ENCODE measurements at regions not wholly inside any gene's neighbourhood (a gene's known extent, or its start where the extent isn't known, plus 50 kb on each side); places are given as distances from the start of the nearest gene placed in this dataset.

- TF ChIP-seq, protein P1, sequence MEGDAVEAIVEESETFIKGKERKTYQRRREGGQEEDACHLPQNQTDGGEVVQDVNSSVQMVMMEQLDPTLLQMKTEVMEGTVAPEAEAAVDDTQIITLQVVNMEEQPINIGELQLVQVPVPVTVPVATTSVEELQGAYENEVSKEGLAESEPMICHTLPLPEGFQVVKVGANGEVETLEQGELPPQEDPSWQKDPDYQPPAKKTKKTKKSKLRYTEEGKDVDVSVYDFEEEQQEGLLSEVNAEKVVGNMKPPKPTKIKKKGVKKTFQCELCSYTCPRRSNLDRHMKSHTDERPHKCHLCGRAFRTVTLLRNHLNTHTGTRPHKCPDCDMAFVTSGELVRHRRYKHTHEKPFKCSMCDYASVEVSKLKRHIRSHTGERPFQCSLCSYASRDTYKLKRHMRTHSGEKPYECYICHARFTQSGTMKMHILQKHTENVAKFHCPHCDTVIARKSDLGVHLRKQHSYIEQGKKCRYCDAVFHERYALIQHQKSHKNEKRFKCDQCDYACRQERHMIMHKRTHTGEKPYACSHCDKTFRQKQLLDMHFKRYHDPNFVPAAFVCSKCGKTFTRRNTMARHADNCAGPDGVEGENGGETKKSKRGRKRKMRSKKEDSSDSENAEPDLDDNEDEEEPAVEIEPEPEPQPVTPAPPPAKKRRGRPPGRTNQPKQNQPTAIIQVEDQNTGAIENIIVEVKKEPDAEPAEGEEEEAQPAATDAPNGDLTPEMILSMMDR (IDR thresholded peaks at IDR 0.05; ENCODE audit: borderline replicate concordance, extremely low read depth, low read length, poor library complexity, severe bottlenecking): no peak
- TF ChIP-seq EZH2 (IDR thresholded peaks at IDR 0.05; ENCODE audit: borderline replicate concordance, low read depth, low read length, severe bottlenecking): no peak
- no peak overlapping the region for H3K4me3 ChIP-seq (ENCODE audit: low read depth in 1 of 2, low read length in 2 of 2)
- H3K27ac ChIP-seq (ENCODE audit: low read length): no peak overlapping the region
- H3K36me3 ChIP-seq (ENCODE audit: insufficient read depth, low read length): no peaks in the 10 kb centered on the region
- H3K79me2 ChIP-seq (ENCODE audit: insufficient read depth, low read length): no peaks in the 10 kb centered on the region
- no peaks in the 10 kb centered on the region for H3K27me3 ChIP-seq (ENCODE audit: insufficient read depth, low read length, poor library complexity)
- H3K4me1 ChIP-seq (ENCODE audit: insufficient read depth, low read length): no peaks in the 10 kb centered on the region
- H3K9ac ChIP-seq (ENCODE audit: low read depth, low read length): no peak overlapping the region
- no peak overlapping the region for H3K4me2 ChIP-seq (ENCODE audit: insufficient read depth, low read length)
- no peak for DNase-seq
- ATAC-seq (ENCODE audit: insufficient read depth, low read depth): no peak
- H4K20me1 ChIP-seq (ENCODE audit: insufficient read depth, low read length): no peaks in the 10 kb centered on the region
- no peaks in the 10 kb centered on the region for H3K9me3 ChIP-seq (ENCODE audit: insufficient read depth, low read length, severe bottlenecking)
- no peak overlapping the region for H2AFZ ChIP-seq (ENCODE audit: low read depth, low read length)
Measured at GRCh38 chr21:27122686-27123085, 155.8 kb upstream of the ADAMTS5 start.

GRCh38 chr21:27114111-27114510, 147.2 kb upstream of the ADAMTS5 start:
- Histone ChIP-seq H3K9me3 (ENCODE audit: insufficient read depth, low read length, severe bottlenecking) (no peaks in the 10 kb centered on the region), H3K9ac (ENCODE audit: low read depth, low read length) (no peak overlapping the region), H3K36me3 (ENCODE audit: insufficient read depth, low read length) (no peaks in the 10 kb centered on the region), H3K4me2 (ENCODE audit: insufficient read depth, low read length) (no peak overlapping the region), H3K27ac (ENCODE audit: low read length) (no peak overlapping the region), H3K4me1 (ENCODE audit: insufficient read depth, low read length) (no peaks in the 10 kb centered on the region), H3K79me2 (ENCODE audit: insufficient read depth, low read length) (no peaks in the 10 kb centered on the region), H3K27me3 (ENCODE audit: insufficient read depth, low read length, poor library complexity) (no peaks in the 10 kb centered on the region), H4K20me1 (ENCODE audit: insufficient read depth, low read length) (no peaks in the 10 kb centered on the region), H2AFZ (ENCODE audit: low read depth, low read length) (no peak overlapping the region), H3K4me3 (ENCODE audit: low read depth in 1 of 2, low read length in 2 of 2) (no peak overlapping the region)
- DNase-seq: no peak
- TF ChIP-seq, protein P1 (IDR thresholded peaks at IDR 0.05; ENCODE audit: borderline replicate concordance, extremely low read depth, low read length, poor library complexity, severe bottlenecking): no peak
- TF ChIP-seq EZH2 (IDR thresholded peaks at IDR 0.05; ENCODE audit: borderline replicate concordance, low read depth, low read length, severe bottlenecking): no peak
- no peak for ATAC-seq (ENCODE audit: insufficient read depth, low read depth)

GRCh38 chr21:27112186-27112585, 145.3 kb upstream of the ADAMTS5 start:
- no peak for DNase-seq
- no peak for ATAC-seq (ENCODE audit: insufficient read depth, low read depth)
- Histone ChIP-seq H3K27ac (ENCODE audit: low read length) (no peak overlapping the region), H3K27me3 (ENCODE audit: insufficient read depth, low read length, poor library complexity) (no peaks in the 10 kb centered on the region), H3K4me3 (ENCODE audit: low read depth in 1 of 2, low read length in 2 of 2) (no peak overlapping the region), H3K4me2 (ENCODE audit: insufficient read depth, low read length) (no peak overlapping the region), H3K79me2 (ENCODE audit: insufficient read depth, low read length) (no peaks in the 10 kb centered on the region), H4K20me1 (ENCODE audit: insufficient read depth, low read length) (no peaks in the 10 kb centered on the region), H2AFZ (ENCODE audit: low read depth, low read length) (no peak overlapping the region), H3K36me3 (ENCODE audit: insufficient read depth, low read length) (no peaks in the 10 kb centered on the region), H3K9ac (ENCODE audit: low read depth, low read length) (no peak overlapping the region), H3K4me1 (ENCODE audit: insufficient read depth, low read length) (no peaks in the 10 kb centered on the region), H3K9me3 (ENCODE audit: insufficient read depth, low read length, severe bottlenecking) (no peaks in the 10 kb centered on the region)
- TF ChIP-seq, protein P1 (IDR thresholded peaks at IDR 0.05; ENCODE audit: borderline replicate concordance, extremely low read depth, low read length, poor library complexity, severe bottlenecking): no peak
- no peak for TF ChIP-seq EZH2 (IDR thresholded peaks at IDR 0.05; ENCODE audit: borderline replicate concordance, low read depth, low read length, severe bottlenecking)

DNA sequence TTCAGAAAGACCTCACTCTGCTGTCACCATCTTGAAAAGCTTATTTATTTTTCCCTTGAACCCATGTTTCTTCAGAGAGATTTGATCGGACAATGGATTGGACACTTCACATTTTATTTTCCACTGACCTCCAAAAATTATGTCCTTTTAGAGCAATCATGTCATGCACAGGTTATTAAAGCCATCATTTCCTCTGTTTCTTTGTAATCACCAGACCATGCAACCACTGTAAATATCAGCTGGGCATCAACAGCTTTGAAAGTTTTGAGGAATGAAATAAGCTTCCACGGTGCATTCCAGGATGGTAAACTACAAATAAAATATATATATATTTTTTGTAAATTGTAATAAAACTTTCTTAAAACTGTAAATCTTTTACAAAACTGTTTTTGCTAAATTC, 144.1 kb upstream of the ADAMTS5 start:
- no peaks in the 10 kb centered on the region for H3K4me1 ChIP-seq (ENCODE audit: insufficient read depth, low read length)
- ATAC-seq (ENCODE audit: insufficient read depth, low read depth) (no peak), DNase-seq (no peak)
- no peak overlapping the region for H3K4me2 ChIP-seq (ENCODE audit: insufficient read depth, low read length)
- H3K4me3 ChIP-seq (ENCODE audit: low read depth in 1 of 2, low read length in 2 of 2): no peak overlapping the region
- no peak for TF ChIP-seq EZH2 (IDR thresholded peaks at IDR 0.05; ENCODE audit: borderline replicate concordance, low read depth, low read length, severe bottlenecking)
- TF ChIP-seq, protein P1 (IDR thresholded peaks at IDR 0.05; ENCODE audit: borderline replicate concordance, extremely low read depth, low read length, poor library complexity, severe bottlenecking): no peak
- no peaks in the 10 kb centered on the region for H3K27me3 ChIP-seq (ENCODE audit: insufficient read depth, low read length, poor library complexity)
- H3K9ac ChIP-seq (ENCODE audit: low read depth, low read length): no peak overlapping the region
- no peaks in the 10 kb centered on the region for H4K20me1 ChIP-seq (ENCODE audit: insufficient read depth, low read length)
- H2AFZ ChIP-seq (ENCODE audit: low read depth, low read length): no peak overlapping the region
- H3K36me3 ChIP-seq (ENCODE audit: insufficient read depth, low read length): no peaks in the 10 kb centered on the region
- H3K9me3 ChIP-seq (ENCODE audit: insufficient read depth, low read length, severe bottlenecking): no peaks in the 10 kb centered on the region
- H3K79me2 ChIP-seq (ENCODE audit: insufficient read depth, low read length): no peaks in the 10 kb centered on the region
- no peak overlapping the region for H3K27ac ChIP-seq (ENCODE audit: low read length)
